ENCODE measurements at regions not wholly inside any gene's neighbourhood (a gene's known extent, or its start where the extent isn't known, plus 50 kb on each side); places are given as distances from the start of the nearest gene placed in this dataset.
"Not testable (repeated sequence)": the region's sequence is repeated elsewhere in the genome, so short reads cannot be mapped to it uniquely, and the experiment has no call there.

DNA sequence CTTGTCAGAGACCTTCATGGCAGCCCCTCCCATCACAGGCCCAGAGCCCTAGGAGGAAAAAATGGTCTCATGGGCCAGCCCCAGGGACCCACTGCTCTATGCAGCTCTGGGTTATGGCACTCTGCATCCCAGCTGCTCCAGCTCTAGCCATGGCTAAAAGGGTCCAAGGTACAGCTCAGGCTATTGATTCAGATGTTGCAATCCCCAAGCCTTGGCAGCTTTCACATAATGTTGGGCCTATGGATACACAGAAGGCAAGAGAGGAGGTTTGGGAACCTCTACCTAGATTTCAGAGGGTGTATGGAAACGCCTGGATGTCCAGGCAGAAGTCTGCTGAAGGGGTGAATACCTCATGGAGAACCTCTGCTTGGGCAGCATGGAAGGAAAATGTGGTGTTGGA lies 996.0 kb downstream of the PCDH9 start:
- no peak for ATAC-seq

DNA sequence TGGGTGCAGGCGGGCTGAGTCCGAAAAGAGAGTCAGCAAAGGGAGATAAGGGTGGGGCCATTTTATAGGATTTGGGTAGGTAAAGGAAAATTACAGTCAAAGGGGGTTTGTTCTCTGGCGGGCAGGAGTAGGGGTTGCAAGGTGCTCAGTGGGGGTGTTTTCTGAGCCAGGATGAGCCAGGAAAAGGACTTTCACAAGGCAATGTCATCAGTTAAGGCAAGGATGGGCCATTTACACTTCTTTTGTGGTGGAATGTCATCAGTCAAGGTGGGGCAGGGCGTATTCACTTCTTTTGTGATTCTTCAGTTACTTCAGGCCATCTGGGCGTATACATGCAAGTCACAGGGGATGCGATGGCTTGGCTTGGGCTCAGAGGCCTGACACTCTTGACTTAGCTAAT lies 998.2 kb downstream of the PCDH9 start:
- RAD21 ChIA-PET (ENCODE audit: low non-redundant PET in 1 of 2, low total read pairs in 2 of 2, uncharacterized antibody in 2 of 2, unreplicated experiment in 2 of 2); CTCF ChIA-PET; POLR2A ChIA-PET; H4K20me1 ChIP-seq (ENCODE audit: insufficient read depth); intact Hi-C loops (cut with micrococcal nuclease); H2AFZ ChIP-seq (ENCODE audit: low read depth, low read length, poor library complexity, severe bottlenecking); H3K9me2 ChIP-seq (ENCODE audit: insufficient read depth); H3K4me3 ChIP-seq (replicated peaks in 1 of 2; ENCODE audit: low read depth in 1 of 2, low read length in 2 of 2); H3K27me3 ChIP-seq (ENCODE audit: insufficient read depth, low read length); H3K27ac ChIP-seq (ENCODE audit: low read depth, low read length); H3K79me2 ChIP-seq (ENCODE audit: insufficient read depth, low read length); DNase-seq (ENCODE audit: low read depth, low spot score); BruUV-seq (replicated peaks); H3K4me1 ChIP-seq (ENCODE audit: control insufficient read depth in 1 of 2, insufficient read depth in 2 of 2, low read length in 2 of 2); H3K9ac ChIP-seq (ENCODE audit: low read length); H3K4me2 ChIP-seq (ENCODE audit: low read length); H3K9me3 ChIP-seq (ENCODE audit: control insufficient read depth in 1 of 2, insufficient read depth in 1 of 2, low read depth in 1 of 2, low read length in 2 of 2); H3K36me3 ChIP-seq (ENCODE audit: control insufficient read depth in 1 of 2, insufficient read depth in 2 of 2, low read length in 2 of 2); ATAC-seq: not testable (repeated sequence)

More for the DNA sequence above, 996.0 kb downstream of the PCDH9 start:
- no peaks in the 10 kb centered on the region for H3K9me3 ChIP-seq (ENCODE audit: control insufficient read depth in 1 of 2, insufficient read depth in 1 of 2, low read depth in 1 of 2, low read length in 2 of 2)
- no peaks in the 10 kb centered on the region for H3K4me1 ChIP-seq (ENCODE audit: control insufficient read depth in 1 of 2, insufficient read depth in 2 of 2, low read length in 2 of 2)
- H3K36me3 ChIP-seq (ENCODE audit: control insufficient read depth in 1 of 2, insufficient read depth in 2 of 2, low read length in 2 of 2): no peaks in the 10 kb centered on the region
- intact Hi-C loops (cut with micrococcal nuclease): no loop called here
- H3K4me3 ChIP-seq (replicated peaks in 1 of 2; ENCODE audit: low read depth in 1 of 2, low read length in 2 of 2): no peak overlapping the region
- no peak overlapping the region for H3K27ac ChIP-seq (ENCODE audit: low read depth, low read length)
- no TSS peak for BruUV-seq (replicated peaks)
- H3K79me2 ChIP-seq (ENCODE audit: insufficient read depth, low read length): no peaks in the 10 kb centered on the region
- CTCF ChIA-PET: no interaction called here
- no peak overlapping the region for H2AFZ ChIP-seq (ENCODE audit: low read depth, low read length, poor library complexity, severe bottlenecking)
- no peak for TF ChIP-seq TCF7L2 (IDR thresholded peaks at IDR 0.05; ENCODE audit: borderline replicate concordance, extremely low read depth, insufficient read depth, insufficient read length)
- no peak for TF ChIP-seq CBX3 (IDR thresholded peaks at IDR 0.05; ENCODE audit: low read depth)
- no peak for TF ChIP-seq ZBTB33 (IDR thresholded peaks at IDR 0.05; ENCODE audit: extremely low read depth, insufficient replicate concordance, low read length)
- no peak for TF ChIP-seq POLR2AphosphoS5 (IDR thresholded peaks at IDR 0.05; ENCODE audit: low read depth, low read length)
- no peak for TF ChIP-seq SP1 (IDR thresholded peaks at IDR 0.05; ENCODE audit: low read depth)
- TF ChIP-seq CEBPB (IDR thresholded peaks at IDR 0.05; ENCODE audit: low read depth): no peak
- no peak for TF ChIP-seq ZFX (IDR thresholded peaks at IDR 0.05)
- TF ChIP-seq JUND (IDR thresholded peaks at IDR 0.05): no peak
- TF ChIP-seq ELF1 (IDR thresholded peaks at IDR 0.05; ENCODE audit: borderline replicate concordance, low read depth): no peak
- TF ChIP-seq EZH2phosphoT487 (IDR thresholded peaks at IDR 0.05; ENCODE audit: borderline replicate concordance): no peak
- TF ChIP-seq RAD21 (IDR thresholded peaks at IDR 0.05; ENCODE audit: low read depth): no peak
- no peak for TF ChIP-seq SIN3A (IDR thresholded peaks at IDR 0.05; ENCODE audit: low read depth)
- no peak for TF ChIP-seq EGR1 (IDR thresholded peaks at IDR 0.05; ENCODE audit: low read depth)
- TF ChIP-seq EZH2 (IDR thresholded peaks at IDR 0.05): no peak
- no peak for TF ChIP-seq ATF3 (IDR thresholded peaks at IDR 0.05)
- TF ChIP-seq, protein P1, sequence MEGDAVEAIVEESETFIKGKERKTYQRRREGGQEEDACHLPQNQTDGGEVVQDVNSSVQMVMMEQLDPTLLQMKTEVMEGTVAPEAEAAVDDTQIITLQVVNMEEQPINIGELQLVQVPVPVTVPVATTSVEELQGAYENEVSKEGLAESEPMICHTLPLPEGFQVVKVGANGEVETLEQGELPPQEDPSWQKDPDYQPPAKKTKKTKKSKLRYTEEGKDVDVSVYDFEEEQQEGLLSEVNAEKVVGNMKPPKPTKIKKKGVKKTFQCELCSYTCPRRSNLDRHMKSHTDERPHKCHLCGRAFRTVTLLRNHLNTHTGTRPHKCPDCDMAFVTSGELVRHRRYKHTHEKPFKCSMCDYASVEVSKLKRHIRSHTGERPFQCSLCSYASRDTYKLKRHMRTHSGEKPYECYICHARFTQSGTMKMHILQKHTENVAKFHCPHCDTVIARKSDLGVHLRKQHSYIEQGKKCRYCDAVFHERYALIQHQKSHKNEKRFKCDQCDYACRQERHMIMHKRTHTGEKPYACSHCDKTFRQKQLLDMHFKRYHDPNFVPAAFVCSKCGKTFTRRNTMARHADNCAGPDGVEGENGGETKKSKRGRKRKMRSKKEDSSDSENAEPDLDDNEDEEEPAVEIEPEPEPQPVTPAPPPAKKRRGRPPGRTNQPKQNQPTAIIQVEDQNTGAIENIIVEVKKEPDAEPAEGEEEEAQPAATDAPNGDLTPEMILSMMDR (IDR thresholded peaks at IDR 0.05 in 2 of 3, conservative IDR thresholded peaks at IDR 0.05 in 1 of 3; ENCODE audit: borderline replicate concordance in 1 of 3, insufficient read depth in 1 of 3, low read depth in 2 of 3, low read length in 2 of 3): no peak
- H3K9ac ChIP-seq (ENCODE audit: low read length): no peak overlapping the region
- no peaks in the 10 kb centered on the region for H3K9me2 ChIP-seq (ENCODE audit: insufficient read depth)
- H3K4me2 ChIP-seq (ENCODE audit: low read length): no peak overlapping the region
- POLR2A ChIA-PET: no interaction called here
- no peaks in the 10 kb centered on the region for H4K20me1 ChIP-seq (ENCODE audit: insufficient read depth)
- RAD21 ChIA-PET (ENCODE audit: low non-redundant PET in 1 of 2, low total read pairs in 2 of 2, uncharacterized antibody in 2 of 2, unreplicated experiment in 2 of 2): no interaction called here
- no peak for DNase-seq (ENCODE audit: low read depth, low spot score)
- no peaks in the 10 kb centered on the region for H3K27me3 ChIP-seq (ENCODE audit: insufficient read depth, low read length)

All from HCT116 (cell line).